IPS-15b (cell line): ENCODE measurements at regions not wholly inside any gene's neighbourhood (a gene's known extent, or its start where the extent isn't known, plus 50 kb on each side); places are given as distances from the start of the nearest gene placed in this dataset.
"Not testable (repeated sequence)": the region's sequence is repeated elsewhere in the genome, so short reads cannot be mapped to it uniquely, and the experiment has no call there.

Experiments used
- H3K27me3 ChIP-seq: one replicate; pipeline ENCODE4 v1.6.1; 2013; ENCODE audit warnings: low read length; ENCODE audit not compliant: control insufficient read depth, insufficient read depth
- H3K36me3 ChIP-seq: one replicate; pipeline ENCODE4 v1.6.1; 2013; ENCODE audit warnings: low read length; ENCODE audit not compliant: control insufficient read depth, insufficient read depth
- H3K4me1 ChIP-seq: one replicate; pipeline ENCODE4 v1.6.1; 2013; ENCODE audit warnings: mild to moderate bottlenecking, low read length; ENCODE audit not compliant: control insufficient read depth, insufficient read depth
- H3K4me3 ChIP-seq: one replicate; pipeline ENCODE4 v1.5.1; 2013; ENCODE audit warnings: low read depth, low read length
- H3K9ac ChIP-seq: one replicate; pipeline ENCODE4 v1.6.1; 2013; ENCODE audit warnings: low read depth, mild to moderate bottlenecking, low read length
- H3K9me3 ChIP-seq: one replicate; pipeline ENCODE4 v1.6.1; 2013; ENCODE audit warnings: mild to moderate bottlenecking, low read length; ENCODE audit not compliant: control insufficient read depth, insufficient read depth

GRCh38 chr4:184335520-184335919, 117.8 kb upstream of the ENPP6 start:
- no peaks in the 10 kb centered on the region for H3K36me3 ChIP-seq
- H3K27me3 ChIP-seq: no peaks in the 10 kb centered on the region
- H3K9me3 ChIP-seq: no peaks in the 10 kb centered on the region
- no peak overlapping the region for H3K9ac ChIP-seq
- H3K4me1 ChIP-seq: no peaks in the 10 kb centered on the region
- H3K4me3 ChIP-seq: no peak overlapping the region

- not testable (repeated sequence) for H3K4me1 ChIP-seq, H3K9me3 ChIP-seq, H3K4me3 ChIP-seq, H3K27me3 ChIP-seq, H3K9ac ChIP-seq, H3K36me3 ChIP-seq
Observed at GRCh38 chr4:184333446-184333845, 115.8 kb upstream of the ENPP6 start.

GRCh38 chr4:184331268-184331995, 113.8 kb upstream of the ENPP6 start:
- no peaks in the 10 kb centered on the region for H3K27me3 ChIP-seq
- H3K9ac ChIP-seq: no peak overlapping the region
- H3K4me1 ChIP-seq: no peaks in the 10 kb centered on the region
- no peak overlapping the region for H3K4me3 ChIP-seq
- no peaks in the 10 kb centered on the region for H3K9me3 ChIP-seq
- no peaks in the 10 kb centered on the region for H3K36me3 ChIP-seq

GRCh38 chr4:184330517-184331094, 112.9 kb upstream of the ENPP6 start:
- H3K36me3 ChIP-seq, H3K9ac ChIP-seq, H3K9me3 ChIP-seq, H3K4me1 ChIP-seq, H3K27me3 ChIP-seq, H3K4me3 ChIP-seq: not testable (repeated sequence)

DNA sequence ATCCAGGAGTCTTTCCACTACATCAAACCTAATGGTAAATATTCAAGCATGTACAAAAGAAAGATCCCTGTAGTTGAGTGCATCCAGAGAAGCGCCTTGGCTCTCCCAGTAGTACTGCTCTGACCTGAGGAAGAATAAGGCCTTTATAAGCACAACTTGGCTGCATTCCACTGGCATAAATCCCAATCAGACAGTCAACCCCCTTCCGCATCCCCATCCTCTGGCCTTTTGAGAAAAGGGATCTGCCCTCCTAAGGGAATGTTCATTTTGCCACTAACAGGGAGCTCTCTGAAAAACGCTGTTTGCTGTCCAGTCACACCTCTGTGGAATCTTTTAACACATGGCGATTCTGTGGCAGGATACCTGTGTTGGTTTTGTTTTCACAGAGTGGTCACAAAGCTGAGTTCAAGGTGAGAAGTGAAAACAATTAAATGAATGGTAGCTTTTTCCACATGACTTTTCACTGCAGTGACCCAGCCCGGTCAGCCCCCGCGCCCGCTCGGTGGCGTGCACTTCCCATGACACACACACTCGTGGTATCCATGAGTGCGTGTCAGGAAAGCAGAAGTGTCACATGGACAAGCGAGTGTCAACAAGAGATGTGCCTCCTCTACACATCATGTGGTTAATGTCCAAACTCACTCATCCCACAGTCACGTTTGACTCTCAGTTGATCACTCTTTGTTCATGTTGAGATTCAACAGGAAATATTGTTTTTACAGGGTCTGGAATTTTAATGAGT, 112.2 kb upstream of the ENPP6 start:
- H3K9ac ChIP-seq: no peak overlapping the region
- no peaks in the 10 kb centered on the region for H3K4me1 ChIP-seq
- no peaks in the 10 kb centered on the region for H3K27me3 ChIP-seq
- no peak overlapping the region for H3K4me3 ChIP-seq
- H3K36me3 ChIP-seq: no peaks in the 10 kb centered on the region
- no peaks in the 10 kb centered on the region for H3K9me3 ChIP-seq

DNA sequence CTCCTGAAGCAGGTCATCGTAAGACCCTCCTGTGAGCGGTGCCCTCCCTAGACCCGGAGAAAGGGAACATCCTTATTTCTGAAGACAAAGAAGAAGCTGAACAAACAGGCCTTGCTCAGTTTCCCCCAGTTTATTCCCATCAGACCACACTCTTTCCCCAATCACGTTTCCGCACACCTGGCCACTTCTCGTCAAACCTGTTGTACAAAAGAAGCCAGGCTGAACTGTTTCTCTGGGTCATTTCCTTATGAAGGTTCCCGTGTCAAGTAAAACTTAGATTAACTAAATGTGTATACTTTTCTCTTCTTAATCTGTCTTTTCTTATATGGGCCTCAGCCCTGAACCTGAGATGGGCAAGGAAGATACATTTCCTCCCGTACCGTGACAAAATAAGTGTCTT, 111.6 kb upstream of the ENPP6 start:
- Histone ChIP-seq H3K9ac (no peak overlapping the region), H3K4me1 (no peaks in the 10 kb centered on the region), H3K27me3 (no peaks in the 10 kb centered on the region), H3K9me3 (no peaks in the 10 kb centered on the region), H3K36me3 (no peaks in the 10 kb centered on the region), H3K4me3 (no peak overlapping the region)

DNA sequence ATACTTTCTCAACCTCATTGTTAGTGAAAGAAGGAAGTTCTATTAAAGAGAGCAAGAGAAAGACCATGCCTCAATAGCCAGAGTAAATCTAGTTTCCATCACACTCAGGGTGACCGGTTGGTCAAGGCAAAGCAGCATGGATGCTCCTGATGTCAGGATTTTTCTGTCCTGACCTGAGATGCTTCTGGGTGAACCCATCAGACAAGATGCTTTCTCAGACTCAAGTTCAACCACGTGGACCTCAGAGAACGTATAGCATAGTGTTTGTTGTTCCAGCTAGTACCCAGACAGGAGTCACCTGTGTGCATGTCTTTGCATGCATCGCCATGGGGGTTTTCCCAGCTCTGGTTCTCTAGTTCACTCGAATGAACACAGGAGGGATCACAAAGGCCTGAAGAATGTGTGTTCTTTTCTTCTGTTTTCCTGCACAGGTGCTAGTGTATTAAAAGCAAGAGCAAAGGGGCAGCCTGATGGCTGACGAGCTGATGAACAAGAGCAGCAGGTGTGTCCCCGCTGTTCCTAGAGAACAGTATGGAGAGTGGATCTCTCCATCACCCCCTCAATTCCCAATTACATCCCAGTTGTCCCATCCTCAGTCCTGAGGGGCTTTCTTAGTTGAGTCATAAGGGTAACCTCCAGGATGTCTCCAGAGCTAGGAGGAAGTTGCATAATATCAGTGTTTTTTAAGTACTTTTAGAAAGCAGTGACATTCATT, 110.5 kb upstream of the ENPP6 start:
- Histone ChIP-seq H3K27me3 (no peaks in the 10 kb centered on the region), H3K36me3 (no peaks in the 10 kb centered on the region), H3K4me1 (no peaks in the 10 kb centered on the region), H3K4me3 (no peak overlapping the region), H3K9me3 (no peaks in the 10 kb centered on the region), H3K9ac (no peak overlapping the region)

GRCh38 chr4:184324939-184325477, 107.3 kb upstream of the ENPP6 start:
- H3K4me1 ChIP-seq: no peaks in the 10 kb centered on the region
- H3K4me3 ChIP-seq: no peak overlapping the region
- no peaks in the 10 kb centered on the region for H3K9me3 ChIP-seq
- no peaks in the 10 kb centered on the region for H3K27me3 ChIP-seq
- no peaks in the 10 kb centered on the region for H3K36me3 ChIP-seq
- no peak overlapping the region for H3K9ac ChIP-seq

- H3K9ac ChIP-seq: no peak overlapping the region
- H3K4me1 ChIP-seq: no peaks in the 10 kb centered on the region
- no peaks in the 10 kb centered on the region for H3K9me3 ChIP-seq
- H3K36me3 ChIP-seq: no peaks in the 10 kb centered on the region
- H3K4me3 ChIP-seq: no peak overlapping the region
- H3K27me3 ChIP-seq: no peaks in the 10 kb centered on the region
Observed at GRCh38 chr4:184322328-184323025, 104.8 kb upstream of the ENPP6 start.

DNA sequence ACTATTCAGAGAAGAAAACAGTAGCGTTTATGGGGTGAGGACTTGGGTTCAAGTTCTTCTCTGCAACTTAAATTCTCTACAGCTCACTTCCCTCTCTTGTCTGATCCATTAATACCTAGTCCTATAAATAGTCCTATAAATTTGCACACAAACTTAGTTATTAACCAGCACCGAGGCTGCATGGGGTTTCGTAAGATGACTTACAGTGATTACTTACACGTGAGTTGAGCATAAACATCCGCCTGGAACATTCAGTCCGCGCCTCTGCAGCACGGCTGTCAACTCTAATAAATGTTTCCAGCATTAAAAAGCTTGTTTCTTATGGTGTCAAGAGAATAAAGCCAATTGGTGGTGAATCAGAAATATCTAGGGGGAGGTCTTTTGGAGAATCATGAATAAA, 103.0 kb upstream of the ENPP6 start:
- Histone ChIP-seq H3K9ac (no peak overlapping the region), H3K9me3 (no peaks in the 10 kb centered on the region), H3K4me1 (no peaks in the 10 kb centered on the region)

GRCh38 chr4:184318852-184319251, 101.2 kb upstream of the ENPP6 start:
- H3K9ac ChIP-seq: no peak overlapping the region

More for the DNA sequence above, 103.0 kb upstream of the ENPP6 start:
- Histone ChIP-seq H3K27me3 (no peaks in the 10 kb centered on the region), H3K36me3 (no peaks in the 10 kb centered on the region), H3K4me3 (no peak overlapping the region)

More at GRCh38 chr4:184318852-184319251, 101.2 kb upstream of the ENPP6 start:
- Histone ChIP-seq H3K4me1 (no peaks in the 10 kb centered on the region), H3K36me3 (no peaks in the 10 kb centered on the region), H3K27me3 (no peaks in the 10 kb centered on the region), H3K4me3 (no peak overlapping the region), H3K9me3 (no peaks in the 10 kb centered on the region)
